Suprapubic skin (tissue), 4 donors: ENCODE measurements at regions not wholly inside any gene's neighbourhood (a gene's known extent, or its start where the extent isn't known, plus 50 kb on each side); places are given as distances from the start of the nearest gene placed in this dataset.

Experiments used
- EP300 ChIP-seq: sonication (generic); formaldehyde crosslinking; IDR thresholded peaks from one replicate; pipeline ENCODE4 v1.6.1; 2017; ENCODE audit warnings: antibody characterized with exemption
- POLR2A ChIP-seq, 2 donors: fragments of 450-650 bp; IDR thresholded peaks; one replicate each; pipeline ENCODE4 v1.6.1; 2017; ENCODE audit warnings: antibody characterized with exemption in 2 of 2, mild to moderate bottlenecking in 2 of 2, moderate library complexity in 2 of 2
- POLR2AphosphoS5 ChIP-seq, 3 donors: sonication (generic); formaldehyde crosslinking; IDR thresholded peaks; one replicate each; pipeline ENCODE4 v1.6.1; 2017; ENCODE audit warnings: antibody characterized with exemption in 3 of 3
- TF ChIP-seq, protein P1 (sequence below), 2 donors: fragments of 200-600 bp in 1 of 2; fragments of 450-650 bp in 1 of 2; sonication (generic) in 1 of 2; IDR thresholded peaks; one replicate each; pipeline ENCODE4 v1.5.1; 2016 to 2019; ENCODE audit warnings: antibody characterized with exemption in 2 of 2, mild to moderate bottlenecking in 1 of 2, moderate library complexity in 1 of 2

DNA sequence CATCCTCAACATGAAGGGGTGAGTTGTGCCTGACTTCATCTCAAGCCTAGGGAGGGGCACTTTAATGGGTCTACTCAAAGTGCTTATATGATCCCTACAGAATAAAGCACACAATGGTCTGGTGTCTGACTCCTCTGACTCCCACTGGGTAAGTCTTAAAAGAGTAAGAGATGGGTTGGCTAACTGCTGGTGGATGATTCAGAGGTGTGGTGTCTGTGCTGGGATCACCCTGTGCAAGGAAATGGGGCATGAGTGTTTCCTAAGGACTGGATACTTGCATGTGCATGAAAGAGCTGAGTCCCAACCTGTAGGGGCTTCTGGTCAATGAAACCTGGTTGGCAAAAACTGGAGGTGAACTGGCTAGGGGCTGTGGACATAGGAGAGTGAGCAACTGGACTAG, 158.8 kb downstream of the IL20RB start:
- TF ChIP-seq, protein P1, sequence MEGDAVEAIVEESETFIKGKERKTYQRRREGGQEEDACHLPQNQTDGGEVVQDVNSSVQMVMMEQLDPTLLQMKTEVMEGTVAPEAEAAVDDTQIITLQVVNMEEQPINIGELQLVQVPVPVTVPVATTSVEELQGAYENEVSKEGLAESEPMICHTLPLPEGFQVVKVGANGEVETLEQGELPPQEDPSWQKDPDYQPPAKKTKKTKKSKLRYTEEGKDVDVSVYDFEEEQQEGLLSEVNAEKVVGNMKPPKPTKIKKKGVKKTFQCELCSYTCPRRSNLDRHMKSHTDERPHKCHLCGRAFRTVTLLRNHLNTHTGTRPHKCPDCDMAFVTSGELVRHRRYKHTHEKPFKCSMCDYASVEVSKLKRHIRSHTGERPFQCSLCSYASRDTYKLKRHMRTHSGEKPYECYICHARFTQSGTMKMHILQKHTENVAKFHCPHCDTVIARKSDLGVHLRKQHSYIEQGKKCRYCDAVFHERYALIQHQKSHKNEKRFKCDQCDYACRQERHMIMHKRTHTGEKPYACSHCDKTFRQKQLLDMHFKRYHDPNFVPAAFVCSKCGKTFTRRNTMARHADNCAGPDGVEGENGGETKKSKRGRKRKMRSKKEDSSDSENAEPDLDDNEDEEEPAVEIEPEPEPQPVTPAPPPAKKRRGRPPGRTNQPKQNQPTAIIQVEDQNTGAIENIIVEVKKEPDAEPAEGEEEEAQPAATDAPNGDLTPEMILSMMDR (IDR thresholded peaks at IDR 0.05), result no peak
- no peak for TF ChIP-seq EP300
- TF ChIP-seq POLR2AphosphoS5 (IDR thresholded peaks at IDR 0.05), result no peak
- TF ChIP-seq POLR2A (IDR thresholded peaks at IDR 0.05), result no peak
